SK-N-SH treated with all-trans-retinoic acid at 6 μM for 48 hours (cell line): ENCODE measurements at regions not wholly inside any gene's neighbourhood (a gene's known extent, or its start where the extent isn't known, plus 50 kb on each side); places are given as distances from the start of the nearest gene placed in this dataset.
"Not testable (repeated sequence)": the region's sequence is repeated elsewhere in the genome, so short reads cannot be mapped to it uniquely, and the experiment has no call there.

Experiments used
- ATAC-seq: fragments of 200-7000 bp; cut with Tn5 transposase; 3 replicates; pipeline ENCODE4 v1.9.1; 2020; ENCODE audit warnings: mild to moderate bottlenecking, moderate library complexity
- ARNTL ChIP-seq: fragments of 450-650 bp; formaldehyde crosslinking; IDR thresholded peaks from 2 replicates; pipeline ENCODE4 v1.5.0; 2020; ENCODE audit warnings: low read depth, mild to moderate bottlenecking, moderate library complexity, borderline replicate concordance
- BACH2 ChIP-seq: fragments of 250-450 bp; sonication (Bioruptor Pico); IDR thresholded peaks from 2 replicates; pipeline ENCODE4 v1.9.0; 2021; ENCODE audit warnings: mild to moderate bottlenecking, borderline replicate concordance
- CSRNP3 ChIP-seq: fragments of 250-450 bp; sonication (Bioruptor Pico); IDR thresholded peaks from 2 replicates; pipeline ENCODE4 v1.5.1; 2021; ENCODE audit warnings: mild to moderate bottlenecking, moderate library complexity
- ESRRG ChIP-seq: fragments of 250-450 bp; sonication (Bioruptor Pico); IDR thresholded peaks from 2 replicates; pipeline ENCODE4 v1.6.1; 2021; ENCODE audit warnings: mild to moderate bottlenecking
- ISL1 ChIP-seq: fragments of 250-450 bp; sonication (Bioruptor Pico); IDR thresholded peaks from 2 replicates; pipeline ENCODE4 v2.1.2; 2022; ENCODE audit warnings: mild to moderate bottlenecking, moderate library complexity
- OSR1 ChIP-seq: fragments of 250-450 bp; sonication (Bioruptor Pico); IDR thresholded peaks from 2 replicates; pipeline ENCODE4 v1.8.0; 2022; ENCODE audit warnings: moderate library complexity, mild to moderate bottlenecking, inconsistent platforms
- POU6F1 ChIP-seq: fragments of 250-450 bp; sonication (Bioruptor Pico); IDR thresholded peaks from 2 replicates; pipeline ENCODE4 v1.8.0; 2021; ENCODE audit warnings: low read depth, mild to moderate bottlenecking, moderate library complexity, borderline replicate concordance
- PPARA ChIP-seq: fragments of 250-450 bp; sonication (Bioruptor Pico); IDR thresholded peaks from 2 replicates; pipeline ENCODE4 v1.5.0; 2020; ENCODE audit warnings: mild to moderate bottlenecking, borderline replicate concordance
- RARB ChIP-seq: fragments of 250-450 bp; sonication (Bioruptor Pico); IDR thresholded peaks from 2 replicates; pipeline ENCODE4 v1.8.0; 2021; ENCODE audit warnings: mild to moderate bottlenecking, moderate library complexity
- SNAI2 ChIP-seq: fragments of 250-450 bp; sonication (Bioruptor Pico); IDR thresholded peaks from 2 replicates; pipeline ENCODE4 v1.5.0; 2020; ENCODE audit warnings: mild to moderate bottlenecking, moderate library complexity
- TCF4 ChIP-seq: fragments of 250-450 bp; sonication (Bioruptor Pico); IDR thresholded peaks from 2 replicates; pipeline ENCODE4 v1.8.0; 2021; ENCODE audit warnings: mild to moderate bottlenecking, moderate library complexity, borderline replicate concordance
- TOX ChIP-seq: fragments of 250-450 bp; sonication (Bioruptor Pico); IDR thresholded peaks from 2 replicates; pipeline ENCODE4 v1.8.0; 2021; ENCODE audit warnings: mild to moderate bottlenecking, moderate library complexity, borderline replicate concordance
- TSHZ2 ChIP-seq: fragments of 250-450 bp; sonication (Bioruptor Pico); IDR thresholded peaks from 2 replicates; pipeline ENCODE4 v1.5.0; 2020; ENCODE audit warnings: mild to moderate bottlenecking, moderate library complexity
- ZC3H10 ChIP-seq: fragments of 250-450 bp; sonication (Bioruptor Pico); IDR thresholded peaks from 2 replicates; pipeline ENCODE4 v1.5.1; 2021; ENCODE audit warnings: mild to moderate bottlenecking, moderate library complexity
- ZFP3 ChIP-seq: fragments of 250-450 bp; sonication (Bioruptor Pico); IDR thresholded peaks from 2 replicates; pipeline ENCODE4 v1.5.0; 2020; ENCODE audit warnings: mild to moderate bottlenecking, moderate library complexity
- ZFP30 ChIP-seq: fragments of 450-650 bp; formaldehyde crosslinking; IDR thresholded peaks from 2 replicates; pipeline ENCODE4 v1.5.0; 2022; ENCODE audit warnings: mild to moderate bottlenecking, moderate library complexity
- ZNF8 ChIP-seq: fragments of 450-650 bp; formaldehyde crosslinking; IDR thresholded peaks from 2 replicates; pipeline ENCODE4 v1.5.0; 2020; ENCODE audit warnings: mild to moderate bottlenecking, moderate library complexity

GRCh38 chr4:183807420-183808096, 97.5 kb upstream of the STOX2 start:
- TF ChIP-seq RARB (no peak), TOX (CRISPR knock-in tag) (no peak), PPARA (CRISPR knock-in tag) (no peak)
- TF ChIP-seq, all 23 proteins: peak for 0
- no peak for ATAC-seq

- no peak for ATAC-seq
- TF ChIP-seq PPARA (CRISPR knock-in tag) (no peak), CSRNP3 (CRISPR knock-in tag) (no peak), SNAI2 (CRISPR knock-in tag) (no peak), ARNTL (CRISPR knock-in tag) (no peak), ZFP3 (CRISPR knock-in tag) (no peak)
Measured at GRCh38 chr4:183808097-183808456, 97.0 kb upstream of the STOX2 start.

- no peak for ATAC-seq
Measured at GRCh38 chr4:183812567-183812966, 92.5 kb upstream of the STOX2 start.

GRCh38 chr4:183814461-183814860, 90.6 kb upstream of the STOX2 start:
- TF ChIP-seq ISL1 (CRISPR knock-in tag) (no peak), PPARA (CRISPR knock-in tag) (no peak), ZC3H10 (CRISPR knock-in tag) (no peak), ZNF8 (no peak), ZFP30 (no peak), TOX (CRISPR knock-in tag) (no peak)
- ATAC-seq: no peak

More at GRCh38 chr4:183812567-183812966, 92.5 kb upstream of the STOX2 start:
- no peak for TF ChIP-seq TSHZ2 (CRISPR knock-in tag)
- TF ChIP-seq OSR1 (CRISPR knock-in tag): no peak
- no peak for TF ChIP-seq TOX (CRISPR knock-in tag)
- TF ChIP-seq ZFP30: no peak

- ATAC-seq: no peak
- TF ChIP-seq ESRRG (CRISPR knock-in tag) (no peak), ARNTL (CRISPR knock-in tag) (no peak), ZFP3 (CRISPR knock-in tag) (no peak), PPARA (CRISPR knock-in tag) (no peak), ZNF8 (no peak), ZC3H10 (CRISPR knock-in tag) (no peak), OSR1 (CRISPR knock-in tag) (no peak)
Measured at GRCh38 chr4:183816077-183816476, 89.0 kb upstream of the STOX2 start.

- no peak for ATAC-seq
- TF ChIP-seq PPARA (CRISPR knock-in tag) (no peak), BACH2 (CRISPR knock-in tag) (no peak), TCF4 (CRISPR knock-in tag) (no peak), POU6F1 (CRISPR knock-in tag) (no peak)
Measured at GRCh38 chr4:183816882-183817509, 88.1 kb upstream of the STOX2 start.

- not testable (repeated sequence) for ATAC-seq
Measured at GRCh38 chr4:183818591-183818990, 86.5 kb upstream of the STOX2 start.
